Upper lobe of right lung (tissue), 1 donor: ENCODE measurements at regions not wholly inside any gene's neighbourhood (a gene's known extent, or its start where the extent isn't known, plus 50 kb on each side); places are given as distances from the start of the nearest gene placed in this dataset.

ENCODE experiments used
- ATAC-seq: fragments of 200-7000 bp; cut with Tn5 transposase; one replicate; pipeline ENCODE4 v1.9.1; 2020; ENCODE audit warnings: mild to moderate bottlenecking, moderate library complexity
- DNase-seq: peaks from one replicate; pipeline ENCODE4 v3.0.0-alpha.2; 2020
- H3K27ac ChIP-seq: fragments of 200-600 bp; one replicate; pipeline ENCODE4 v1.8.0; 2022
- H3K27me3 ChIP-seq: fragments of 200-600 bp; one replicate; pipeline ENCODE4 v1.8.0; 2022; ENCODE audit warnings: mild to moderate bottlenecking
- H3K36me3 ChIP-seq: fragments of 200-600 bp; one replicate; pipeline ENCODE4 v1.8.0; 2022
- H3K4me1 ChIP-seq: fragments of 200-600 bp; one replicate; pipeline ENCODE4 v1.8.0; 2022
- H3K4me3 ChIP-seq: fragments of 200-600 bp; one replicate; pipeline ENCODE4 v1.8.0; 2022; ENCODE audit warnings: mild to moderate bottlenecking
- H3K9me3 ChIP-seq: fragments of 200-600 bp; one replicate; pipeline ENCODE4 v1.8.0; 2022
- CTCF ChIP-seq: fragments of 200-600 bp; IDR thresholded peaks from one replicate; pipeline ENCODE4 v1.8.0; 2022; ENCODE audit warnings: antibody characterized with exemption
- intact Hi-C: fragments of 100-400 bp; cut with DNase I; formaldehyde crosslinking; loops from one replicate; pipeline ENCODE4 v1.11.0; 2022
- donor health status: DM: no; HTN: yes; CAD: no; lungs with severe emphysema.

GRCh38 chr5:84642795-84643194, 258.1 kb upstream of the EDIL3 start:
- intact Hi-C loops: no loop called here
- no peaks in the 10 kb centered on the region for H3K4me1 ChIP-seq
- no peak overlapping the region for H3K4me3 ChIP-seq
- DNase-seq (no peak), ATAC-seq (no peak)
- no peak for TF ChIP-seq CTCF
- H3K27me3 ChIP-seq: no peaks in the 10 kb centered on the region
- no peaks in the 10 kb centered on the region for H3K36me3 ChIP-seq
- H3K9me3 ChIP-seq: no peaks in the 10 kb centered on the region
- H3K27ac ChIP-seq: no peak overlapping the region

DNA sequence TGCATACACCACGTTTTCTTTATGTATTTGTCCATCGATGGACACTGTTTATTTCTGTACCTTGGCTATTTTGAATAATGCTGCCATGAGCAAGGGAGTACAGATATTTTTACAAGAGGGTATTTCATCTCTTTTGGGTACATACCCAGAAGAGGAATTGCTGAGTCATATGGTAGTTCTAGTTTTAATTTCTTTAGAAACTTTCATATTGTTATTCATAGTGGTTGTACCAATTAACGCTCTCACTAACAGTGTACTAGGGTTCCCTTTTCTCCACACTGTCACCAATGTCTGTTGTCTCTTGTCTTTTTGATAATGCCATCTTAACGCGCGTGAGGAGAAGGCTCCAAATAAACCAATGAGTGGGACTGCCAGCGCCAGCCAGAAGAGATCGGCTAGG, 257.6 kb upstream of the EDIL3 start:
- no peak for ATAC-seq
- DNase-seq: no peak
- H3K27ac ChIP-seq: no peak overlapping the region
- H3K9me3 ChIP-seq: no peaks in the 10 kb centered on the region
- H3K4me1 ChIP-seq: no peaks in the 10 kb centered on the region
- H3K27me3 ChIP-seq: no peaks in the 10 kb centered on the region
- TF ChIP-seq CTCF: no peak
- H3K36me3 ChIP-seq: no peaks in the 10 kb centered on the region
- no peak overlapping the region for H3K4me3 ChIP-seq
- intact Hi-C loops: no loop called here

DNA sequence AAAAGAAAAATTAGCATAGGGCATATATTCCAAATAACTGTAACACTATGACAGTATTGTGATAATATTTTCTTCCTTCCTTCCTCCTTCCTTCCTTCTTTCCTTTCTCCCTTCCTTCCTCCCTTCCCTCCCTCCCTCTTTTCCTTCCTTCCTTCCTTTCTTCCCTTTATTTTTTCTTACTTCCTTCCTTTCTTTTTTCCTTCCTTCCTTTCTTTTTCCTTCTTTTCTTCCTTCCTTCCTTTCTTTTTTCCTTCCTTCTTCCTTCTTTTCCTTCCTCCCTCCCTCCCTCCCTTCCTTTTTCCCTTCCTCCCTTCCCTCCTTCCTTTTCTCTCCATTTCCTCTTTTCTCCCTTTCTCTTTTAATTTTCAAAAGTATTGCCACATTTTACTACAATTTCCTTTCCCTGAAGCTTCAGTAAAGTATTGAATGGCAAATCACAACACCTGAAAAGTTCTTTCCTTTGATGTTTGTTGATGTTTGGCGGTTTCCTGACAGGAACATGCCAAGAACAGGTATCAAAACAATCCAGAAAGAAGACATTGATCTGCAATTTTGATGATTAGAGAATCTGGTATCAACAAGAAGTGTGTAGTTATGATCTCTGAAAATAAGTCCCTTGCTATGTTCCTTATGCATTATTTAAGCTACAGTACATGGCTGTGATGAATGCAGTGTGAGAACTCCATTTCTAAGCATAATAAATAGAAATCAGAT, 253.1 kb upstream of the EDIL3 start:
- DNase-seq: no peak
- no peak overlapping the region for H3K4me3 ChIP-seq
- H3K36me3 ChIP-seq: no peaks in the 10 kb centered on the region
- intact Hi-C loops: no loop called here
- H3K27ac ChIP-seq: no peak overlapping the region
- ATAC-seq: no peak
- H3K27me3 ChIP-seq: no peaks in the 10 kb centered on the region
- H3K9me3 ChIP-seq: no peaks in the 10 kb centered on the region
- no peak for TF ChIP-seq CTCF
- H3K4me1 ChIP-seq: no peaks in the 10 kb centered on the region

- Histone ChIP-seq H3K4me3 (no peak overlapping the region), H3K27ac (no peak overlapping the region), H3K4me1 (no peaks in the 10 kb centered on the region), H3K27me3 (no peaks in the 10 kb centered on the region), H3K9me3 (no peaks in the 10 kb centered on the region), H3K36me3 (no peaks in the 10 kb centered on the region)
- intact Hi-C loops: no loop called here
- ATAC-seq: peak; percentile 43
- DNase-seq: peak; percentile 44
- no peak for TF ChIP-seq CTCF
These were observed 250.8 kb upstream of the EDIL3 start for GRCh38 chr5:84635235-84636055.

DNA sequence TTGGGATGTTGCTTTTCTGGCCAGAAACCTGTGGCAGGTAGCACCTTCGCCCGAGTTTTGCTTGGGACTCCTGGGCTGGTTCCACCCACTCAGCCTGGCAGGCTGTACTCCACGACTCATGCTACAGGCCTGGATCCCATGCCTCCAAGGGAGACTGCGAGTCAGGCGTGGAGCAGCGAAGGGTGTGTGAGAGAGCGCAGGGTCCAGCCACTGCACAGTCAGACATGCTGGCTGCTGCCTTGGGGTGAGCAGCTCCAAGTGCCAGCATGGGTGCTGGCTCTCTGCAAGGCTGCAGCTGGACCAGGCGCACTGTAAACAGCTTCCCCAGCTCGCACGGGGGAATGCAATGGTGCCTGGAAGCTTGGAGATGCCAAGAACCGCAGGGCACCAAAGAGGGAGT, 249.6 kb upstream of the EDIL3 start:
- H3K27me3 ChIP-seq: no peaks in the 10 kb centered on the region
- no peak overlapping the region for H3K27ac ChIP-seq
- DNase-seq: peak; percentile 62
- no peaks in the 10 kb centered on the region for H3K36me3 ChIP-seq
- H3K9me3 ChIP-seq: no peaks in the 10 kb centered on the region
- ATAC-seq: no peak
- no peak for TF ChIP-seq CTCF
- H3K4me3 ChIP-seq: no peak overlapping the region
- no peaks in the 10 kb centered on the region for H3K4me1 ChIP-seq
- intact Hi-C loops: no loop called here
